Gastrocnemius medialis (tissue), 4 donors: ENCODE measurements at regions not wholly inside any gene's neighbourhood (a gene's known extent, or its start where the extent isn't known, plus 50 kb on each side); places are given as distances from the start of the nearest gene placed in this dataset.

Experiments
- POLR2A ChIP-seq, 2 donors: fragments of 450-650 bp; IDR thresholded peaks; one replicate each; pipeline ENCODE4 v1.6.1; 2017; ENCODE audit warnings: antibody characterized with exemption in 2 of 2, mild to moderate bottlenecking in 2 of 2, moderate library complexity in 2 of 2
- TF ChIP-seq, protein P1 (sequence below), 5 experiments: fragments of 450-650 bp in 3 of 5; fragments of 200-600 bp in 2 of 5; sonication (generic) in 2 of 5; IDR thresholded peaks in 4 of 5; conservative IDR thresholded peaks in 1 of 5; 1 replicate in 4 of 5; 2 replicates in 1 of 5; pipeline ENCODE4 v1.5.1; 2016 to 2019; ENCODE audit warnings: antibody characterized with exemption in 5 of 5, mild to moderate bottlenecking in 3 of 5, moderate library complexity in 3 of 5

GRCh38 chr3:64872345-64872744 is 184.5 kb upstream of the ADAMTS9 start:
- TF ChIP-seq, protein P1, sequence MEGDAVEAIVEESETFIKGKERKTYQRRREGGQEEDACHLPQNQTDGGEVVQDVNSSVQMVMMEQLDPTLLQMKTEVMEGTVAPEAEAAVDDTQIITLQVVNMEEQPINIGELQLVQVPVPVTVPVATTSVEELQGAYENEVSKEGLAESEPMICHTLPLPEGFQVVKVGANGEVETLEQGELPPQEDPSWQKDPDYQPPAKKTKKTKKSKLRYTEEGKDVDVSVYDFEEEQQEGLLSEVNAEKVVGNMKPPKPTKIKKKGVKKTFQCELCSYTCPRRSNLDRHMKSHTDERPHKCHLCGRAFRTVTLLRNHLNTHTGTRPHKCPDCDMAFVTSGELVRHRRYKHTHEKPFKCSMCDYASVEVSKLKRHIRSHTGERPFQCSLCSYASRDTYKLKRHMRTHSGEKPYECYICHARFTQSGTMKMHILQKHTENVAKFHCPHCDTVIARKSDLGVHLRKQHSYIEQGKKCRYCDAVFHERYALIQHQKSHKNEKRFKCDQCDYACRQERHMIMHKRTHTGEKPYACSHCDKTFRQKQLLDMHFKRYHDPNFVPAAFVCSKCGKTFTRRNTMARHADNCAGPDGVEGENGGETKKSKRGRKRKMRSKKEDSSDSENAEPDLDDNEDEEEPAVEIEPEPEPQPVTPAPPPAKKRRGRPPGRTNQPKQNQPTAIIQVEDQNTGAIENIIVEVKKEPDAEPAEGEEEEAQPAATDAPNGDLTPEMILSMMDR (IDR thresholded peaks at IDR 0.05 in 4 of 5, conservative IDR thresholded peaks at IDR 0.05 in 1 of 5): no peak
- TF ChIP-seq POLR2A (IDR thresholded peaks at IDR 0.05): no peak
